ENCODE measurements at regions not wholly inside any gene's neighbourhood (a gene's known extent, or its start where the extent isn't known, plus 50 kb on each side); places are given as distances from the start of the nearest gene placed in this dataset.

GRCh38 chr3:18124501-18124900, 300.6 kb downstream of the SATB1 start (continued):
- peak; percentile 65 for TF ChIP-seq MAX (IDR thresholded peaks at IDR 0.05; ENCODE audit: low read depth)
- TF ChIP-seq NRF1 (IDR thresholded peaks at IDR 0.05; ENCODE audit: low read depth, low read length): no peak
- TF ChIP-seq SIN3A (IDR thresholded peaks at IDR 0.05; ENCODE audit: borderline replicate concordance, low read depth, low read length): no peak
- TF ChIP-seq SMC3 (IDR thresholded peaks at IDR 0.05; ENCODE audit: low read depth, low read length): no peak
- no peak for TF ChIP-seq RFX5 (IDR thresholded peaks at IDR 0.05; ENCODE audit: low read length)
- TF ChIP-seq TAF1 (IDR thresholded peaks at IDR 0.05; ENCODE audit: borderline replicate concordance, low read depth, low read length): no peak
- no peak for TF ChIP-seq RXRA (IDR thresholded peaks at IDR 0.05; ENCODE audit: borderline replicate concordance, low read depth)
- TF ChIP-seq TCF12 (IDR thresholded peaks at IDR 0.05): peak; percentile 50; the same call in 1 of the 2 replicates
- TF ChIP-seq EZH2phosphoT487 (IDR thresholded peaks at IDR 0.05; ENCODE audit: borderline replicate concordance, low read depth): no peak
- no peak for TF ChIP-seq GABPA (IDR thresholded peaks at IDR 0.05; ENCODE audit: low read depth)
- no peak for TF ChIP-seq MXI1 (IDR thresholded peaks at IDR 0.05; ENCODE audit: low read depth, low read length)

GRCh38 chr3:18122264-18122663, 302.9 kb downstream of the SATB1 start:
- Histone ChIP-seq H3K4me1 (ENCODE audit: control insufficient read depth in 1 of 2, insufficient read depth in 2 of 2, low read depth in 1 of 2, low read length in 1 of 2) (peaks cover 0 to 14% of the 10 kb centered on the region in 2 experiments; a peak in 3 of 4 replicates), H3K27me3 (ENCODE audit: insufficient read depth) (no peaks in the 10 kb centered on the region), H3K4me3 (ENCODE audit: low read depth in 2 of 2, low read length in 1 of 2) (no peak overlapping the region), H2AFZ (ENCODE audit: low read depth) (no peak overlapping the region), H3K9ac (no peak overlapping the region), H3K36me3 (replicated peaks in 1 of 2; ENCODE audit: control insufficient read depth in 1 of 2, insufficient read depth in 2 of 2, low read length in 1 of 2) (no peaks in the 10 kb centered on the region), H3K27ac (ENCODE audit: low read depth in 2 of 2, low read length in 1 of 2) (no peak overlapping the region), H3K9me2 (no peaks in the 10 kb centered on the region), H3K9me3 (peaks cover 5% of the 10 kb centered on the region; the same call in 1 of the 2 replicates), H4K20me1 (ENCODE audit: insufficient read depth) (no peaks in the 10 kb centered on the region), H3K79me2 (ENCODE audit: insufficient read depth) (no peaks in the 10 kb centered on the region), H3K4me2 (no peak overlapping the region), H3F3A (replicated peaks; ENCODE audit: insufficient read depth) (no peaks in the 10 kb centered on the region)
- DNase-seq: no peak
- ChIA-PET POLR2A (no interaction called here), CTCF (no interaction called here)
- no peak for TF ChIP-seq GABPA (IDR thresholded peaks at IDR 0.05; ENCODE audit: low read depth)
- no peak for TF ChIP-seq EP300 (IDR thresholded peaks at IDR 0.05; ENCODE audit: borderline replicate concordance in 1 of 2, low read depth in 1 of 2, low read length in 1 of 2)
- no peak for TF ChIP-seq TEAD4 (IDR thresholded peaks at IDR 0.05; ENCODE audit: borderline replicate concordance, insufficient read depth)
- TF ChIP-seq NFIC (IDR thresholded peaks at IDR 0.05; ENCODE audit: borderline replicate concordance): no peak
- no peak for TF ChIP-seq TAF1 (IDR thresholded peaks at IDR 0.05; ENCODE audit: borderline replicate concordance, low read depth, low read length)
- no peak for TF ChIP-seq USF2 (IDR thresholded peaks at IDR 0.05; ENCODE audit: borderline replicate concordance, low read depth, low read length)
- TF ChIP-seq POLR2AphosphoS5 (IDR thresholded peaks at IDR 0.05; ENCODE audit: low read depth, low read length): no peak
- TF ChIP-seq RXRA (IDR thresholded peaks at IDR 0.05; ENCODE audit: borderline replicate concordance, low read depth): no peak
- TF ChIP-seq FOXM1 (IDR thresholded peaks at IDR 0.05; ENCODE audit: low read depth): no peak
- TF ChIP-seq YY1 (IDR thresholded peaks at IDR 0.05; ENCODE audit: low read depth): no peak
- 89% methylated on average over 1 of the region's 2 CpGs for WGBS (ENCODE audit: low lambda C conversion rate)

Data from SK-N-SH (cell line).